Gastroesophageal sphincter (tissue), 3 donors: ENCODE measurements at regions not wholly inside any gene's neighbourhood (a gene's known extent, or its start where the extent isn't known, plus 50 kb on each side); places are given as distances from the start of the nearest gene placed in this dataset.

Experiments
- CTCF ChIP-seq, 4 experiments: fragments of 200-600 bp in 2 of 4; fragments of 450-650 bp in 2 of 4; sonication (generic) in 1 of 4; IDR thresholded peaks; one replicate each; pipeline ENCODE4 v1.5.1; 2017 to 2019; ENCODE audit warnings: antibody characterized with exemption in 4 of 4, mild to moderate bottlenecking in 2 of 4, moderate library complexity in 2 of 4
- POLR2A ChIP-seq, 2 donors: fragments of 450-650 bp; IDR thresholded peaks; one replicate each; pipeline ENCODE4 v1.6.1; 2017; ENCODE audit warnings: antibody characterized with exemption in 2 of 2, mild to moderate bottlenecking in 2 of 2, moderate library complexity in 1 of 2
- POLR2AphosphoS5 ChIP-seq: sonication (generic); formaldehyde crosslinking; IDR thresholded peaks from one replicate; pipeline ENCODE4 v1.6.1; 2017; ENCODE audit warnings: antibody characterized with exemption

GRCh38 chr9:82456642-82457041 is 468.1 kb downstream of the SPATA31D1 start:
- TF ChIP-seq POLR2A (IDR thresholded peaks at IDR 0.05) (no peak), CTCF (IDR thresholded peaks at IDR 0.05) (no peak), POLR2AphosphoS5 (no peak)
